Smooth muscle cell (in vitro differentiated cells): ENCODE measurements at regions not wholly inside any gene's neighbourhood (a gene's known extent, or its start where the extent isn't known, plus 50 kb on each side); places are given as distances from the start of the nearest gene placed in this dataset.

Experiments used
- DNase-seq: peaks from one replicate; lab custom pipeline; 2025; ENCODE audit not compliant: unreplicated experiment; lab: John Stamatoyannopoulos, UW
- H2AFZ ChIP-seq: fragments of 200-600 bp; sonication (generic); 2 replicates; pipeline ENCODE4 v1.6.0; 2016; ENCODE audit warnings: antibody characterized with exemption, low read depth, mild to moderate bottlenecking
- H3F3A ChIP-seq: fragments of 200-600 bp; sonication (generic); 2 replicates; pipeline ENCODE4 v1.6.0; 2017; ENCODE audit warnings: antibody characterized with exemption, low read depth
- H3K27ac ChIP-seq: fragments of 200-600 bp; sonication (generic); 2 replicates; pipeline ENCODE4 v1.5.1; 2016; ENCODE audit warnings: low read depth, mild to moderate bottlenecking
- H3K27me3 ChIP-seq: fragments of 200-600 bp; sonication (generic); 2 replicates; pipeline ENCODE4 v1.6.1; 2016; ENCODE audit warnings: low read depth, mild to moderate bottlenecking
- H3K36me3 ChIP-seq: fragments of 200-600 bp; sonication (generic); 2 replicates; pipeline ENCODE4 v1.5.1; 2016; ENCODE audit warnings: low read depth
- H3K4me1 ChIP-seq: fragments of 200-600 bp; sonication (generic); 2 replicates; pipeline ENCODE4 v1.5.1; 2016; ENCODE audit warnings: low read depth
- H3K4me2 ChIP-seq: fragments of 200-600 bp; sonication (generic); 2 replicates; pipeline ENCODE4 v1.6.0; 2016; ENCODE audit warnings: mild to moderate bottlenecking
- H3K4me3 ChIP-seq: fragments of 200-600 bp; sonication (generic); 2 replicates; pipeline ENCODE4 v1.5.1; 2016; ENCODE audit warnings: mild to moderate bottlenecking
- H3K79me2 ChIP-seq: fragments of 200-600 bp; sonication (generic); 2 replicates; pipeline ENCODE4 v1.6.0; 2016; ENCODE audit warnings: low read depth, mild to moderate bottlenecking
- H3K9ac ChIP-seq: fragments of 200-600 bp; sonication (generic); 2 replicates; pipeline ENCODE4 v1.6.0; 2016; ENCODE audit warnings: low read depth
- H3K9me3 ChIP-seq: fragments of 200-600 bp; sonication (generic); replicated peaks from 2 replicates; pipeline ENCODE4 v1.5.1; 2016; ENCODE audit warnings: low read depth
- H4K20me1 ChIP-seq: fragments of 200-600 bp; sonication (generic); 2 replicates; pipeline ENCODE4 v1.6.0; 2016; ENCODE audit warnings: low read depth
- CTCF ChIP-seq: fragments of 200-600 bp; sonication (generic); IDR thresholded peaks from 2 replicates; pipeline ENCODE4 v1.5.1; 2017; ENCODE audit warnings: borderline replicate concordance, mild to moderate bottlenecking, antibody characterized with exemption; ENCODE audit not compliant: insufficient read depth, poor library complexity, severe bottlenecking
- WGBS: methylation state at CpG from one replicate; pipeline ENCODE4 v1.1.7; 2016; ENCODE audit warnings: low lambda C conversion rate; 5-methylcytosine and 5-hydroxymethylcytosine counted together

GRCh38 chr18:61731178-61731577 is 161.6 kb downstream of the RNF152 start:
- H3K36me3 ChIP-seq = no peaks in the 10 kb centered on the region
- no peaks in the 10 kb centered on the region for H3K9me3 ChIP-seq
- no peaks in the 10 kb centered on the region for H3K79me2 ChIP-seq
- H3F3A ChIP-seq = no peaks in the 10 kb centered on the region
- H3K4me2 ChIP-seq = no peak overlapping the region
- TF ChIP-seq CTCF = no peak
- DNase-seq = no peak
- no peak overlapping the region for H3K9ac ChIP-seq
- peaks cover 3% of the 10 kb centered on the region for H3K4me1 ChIP-seq
- no peaks in the 10 kb centered on the region for H4K20me1 ChIP-seq
- H3K4me3 ChIP-seq = no peak overlapping the region
- no peaks in the 10 kb centered on the region for H3K27me3 ChIP-seq
- H2AFZ ChIP-seq = no peak overlapping the region
- peak overlapping the region; percentile 19 for H3K27ac ChIP-seq
- 38% methylated on average over 5 of the region's 5 CpGs for WGBS

GRCh38 chr18:61729322-61729721 is 163.5 kb downstream of the RNF152 start:
- Histone ChIP-seq H3K27me3 (no peaks in the 10 kb centered on the region), H3K9ac (no peak overlapping the region)
- TF ChIP-seq CTCF = no peak

DNA sequence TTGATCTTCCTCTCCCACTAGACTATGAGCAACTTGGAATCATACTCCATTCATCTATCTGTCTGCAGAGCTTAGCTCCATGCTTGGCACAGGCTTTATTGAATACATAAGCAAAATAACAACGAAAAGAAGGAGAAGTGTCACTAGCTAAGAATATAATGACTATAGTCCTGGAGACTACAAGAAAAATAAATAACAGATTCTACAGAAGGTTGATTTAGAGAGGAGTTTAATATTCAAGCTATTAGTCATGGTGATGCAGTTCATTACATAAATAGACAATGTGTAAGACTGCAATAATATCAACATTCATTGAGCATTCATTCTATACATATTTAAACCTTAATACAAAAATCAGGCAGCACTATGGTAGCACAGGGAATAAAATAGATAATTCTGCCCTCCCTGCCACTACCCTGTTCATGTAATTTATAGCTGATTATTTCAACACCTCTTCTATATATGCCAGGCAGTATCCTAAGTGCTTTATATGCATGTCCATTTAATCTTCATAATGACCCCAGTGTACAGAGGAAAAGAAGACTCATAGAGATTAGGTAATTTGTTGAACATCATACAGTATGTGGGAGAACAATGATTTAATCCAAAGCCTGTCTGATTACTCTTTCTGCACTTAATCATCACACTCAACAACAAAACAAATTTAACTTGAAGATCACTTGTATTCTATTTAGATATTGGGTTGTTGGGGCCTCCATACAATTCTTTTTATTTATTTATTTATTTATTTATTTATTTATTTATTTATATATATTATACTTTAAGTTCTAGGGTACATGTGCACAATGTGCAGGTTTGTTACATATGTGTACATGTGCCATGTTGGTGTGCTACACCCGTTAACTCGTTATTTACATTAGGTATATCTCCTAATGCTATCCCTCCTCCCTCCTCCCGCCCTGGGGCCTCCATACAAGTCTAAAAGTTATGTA is 165.3 kb downstream of the RNF152 start:
- Histone ChIP-seq H4K20me1 (no peaks in the 10 kb centered on the region), H3K4me1 (no peaks in the 10 kb centered on the region), H3K27me3 (no peaks in the 10 kb centered on the region), H3K79me2 (no peaks in the 10 kb centered on the region), H3F3A (no peaks in the 10 kb centered on the region), H3K27ac (no peak overlapping the region), H2AFZ (no peak overlapping the region), H3K9me3 (no peaks in the 10 kb centered on the region), H3K4me3 (no peak overlapping the region), H3K36me3 (no peaks in the 10 kb centered on the region), H3K9ac (no peak overlapping the region), H3K4me2 (no peak overlapping the region)
- TF ChIP-seq CTCF = no peak
- no peak for DNase-seq
- WGBS = 87% methylated on average over 4 of the region's 4 CpGs

More at GRCh38 chr18:61729322-61729721, 163.5 kb downstream of the RNF152 start:
- no peaks in the 10 kb centered on the region for H3K9me3 ChIP-seq
- H3K36me3 ChIP-seq = no peaks in the 10 kb centered on the region
- no peak overlapping the region for H3K4me2 ChIP-seq
- H3F3A ChIP-seq = no peaks in the 10 kb centered on the region
- H3K4me3 ChIP-seq = no peak overlapping the region
- H3K79me2 ChIP-seq = no peaks in the 10 kb centered on the region
- H3K4me1 ChIP-seq = no peaks in the 10 kb centered on the region
- no peaks in the 10 kb centered on the region for H4K20me1 ChIP-seq
- no peak for DNase-seq
- H2AFZ ChIP-seq = no peak overlapping the region
- no peak overlapping the region for H3K27ac ChIP-seq

DNA sequence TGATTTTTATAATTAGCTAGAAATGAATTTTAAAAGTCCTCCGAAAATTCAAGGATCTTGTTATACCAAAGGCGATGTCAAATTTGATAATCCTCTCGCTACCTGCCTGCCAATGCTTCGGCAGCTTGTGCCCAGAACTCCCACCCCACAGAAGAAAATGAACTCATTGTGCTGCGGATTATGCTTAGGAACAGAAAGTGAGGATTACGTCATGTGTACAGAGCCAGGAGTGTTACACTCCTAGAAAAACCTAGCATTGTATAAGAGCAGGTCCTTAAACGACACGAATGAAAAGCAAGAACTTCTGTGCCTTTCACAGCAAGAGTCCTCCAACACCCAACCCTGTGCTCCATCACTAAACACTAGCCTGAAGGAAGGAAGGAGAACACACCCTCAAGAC is 168.3 kb downstream of the RNF152 start:
- no peaks in the 10 kb centered on the region for H4K20me1 ChIP-seq
- H2AFZ ChIP-seq = no peak overlapping the region
- DNase-seq = no peak
- H3K36me3 ChIP-seq = no peaks in the 10 kb centered on the region
- TF ChIP-seq CTCF = no peak
- no peaks in the 10 kb centered on the region for H3F3A ChIP-seq
- H3K4me1 ChIP-seq = no peaks in the 10 kb centered on the region
- no peaks in the 10 kb centered on the region for H3K9me3 ChIP-seq
- H3K9ac ChIP-seq = no peak overlapping the region
- H3K4me2 ChIP-seq = no peak overlapping the region
- no peak overlapping the region for H3K27ac ChIP-seq
- 85% methylated on average over 8 of the region's 8 CpGs for WGBS
- no peak overlapping the region for H3K4me3 ChIP-seq
- no peaks in the 10 kb centered on the region for H3K79me2 ChIP-seq
- H3K27me3 ChIP-seq = no peaks in the 10 kb centered on the region
